Activated T-helper 1 cell treated with anti-CD3 and anti-CD28 coated beads, Interleukin-12 subunit alpha, Interleukin-12 subunit beta, Interleukin-2, Interleukin-4 antibody, amounts not matched to agents 30 ng/mL and 10 ng/mL and 1 ng/mL, durations not matched to agents 14 hours and 24 hours and 36 hours (primary cell): ENCODE measurements at regions not wholly inside any gene's neighbourhood (a gene's known extent, or its start where the extent isn't known, plus 50 kb on each side); places are given as distances from the start of the nearest gene placed in this dataset.

Source experiments
- DNase-seq: peaks from one replicate; pipeline ENCODE4 v3.0.0; 2021; ENCODE audit warnings: low spot score
- H3K27ac Mint-ChIP-seq: one replicate; pipeline ENCODE4 v1.8.0; 2021; ENCODE audit warnings: mild to moderate bottlenecking, mixed read lengths
- H3K27me3 Mint-ChIP-seq: one replicate; pipeline ENCODE4 v1.8.0; 2022; ENCODE audit warnings: mild to moderate bottlenecking, moderate library complexity, mixed read lengths; ENCODE audit not compliant: insufficient read depth
- H3K36me3 Mint-ChIP-seq: one replicate; pipeline ENCODE4 v1.8.0; 2021; ENCODE audit warnings: low read depth, mixed read lengths
- H3K4me1 Mint-ChIP-seq: one replicate; pipeline ENCODE4 v1.8.0; 2021; ENCODE audit warnings: low read depth, mixed read lengths
- H3K4me3 Mint-ChIP-seq: one replicate; pipeline ENCODE4 v1.8.0; 2021; ENCODE audit warnings: mild to moderate bottlenecking, moderate library complexity, mixed read lengths
- H3K9me3 Mint-ChIP-seq: one replicate; pipeline ENCODE4 v1.8.0; 2021; ENCODE audit warnings: mixed read lengths
- intact Hi-C: fragments of 100-400 bp; cut with micrococcal nuclease; formaldehyde crosslinking; loops from one replicate; pipeline ENCODE4 v1.15.1; 2024

GRCh38 chr9:23941051-23941450, 115.0 kb upstream of the ELAVL2 start:
- DNase-seq: no peak
- Mint-ChIP-seq H3K27me3 (no peaks in the 10 kb centered on the region), H3K27ac (no peak overlapping the region), H3K4me1 (no peaks in the 10 kb centered on the region), H3K36me3 (no peaks in the 10 kb centered on the region), H3K4me3 (no peak overlapping the region), H3K9me3 (peaks cover 7% of the 10 kb centered on the region)
- intact Hi-C loops: no loop called here

GRCh38 chr9:23938908-23939307, 112.9 kb upstream of the ELAVL2 start:
- no peaks in the 10 kb centered on the region for H3K4me1 Mint-ChIP-seq
- intact Hi-C loops: no loop called here
- H3K27ac Mint-ChIP-seq: no peak overlapping the region
- H3K27me3 Mint-ChIP-seq: no peaks in the 10 kb centered on the region
- H3K9me3 Mint-ChIP-seq: peaks cover 4% of the 10 kb centered on the region
- DNase-seq: no peak
- H3K4me3 Mint-ChIP-seq: no peak overlapping the region
- no peaks in the 10 kb centered on the region for H3K36me3 Mint-ChIP-seq

- Mint-ChIP-seq H3K27ac (no peak overlapping the region), H3K27me3 (no peaks in the 10 kb centered on the region), H3K4me3 (no peak overlapping the region), H3K9me3 (no peaks in the 10 kb centered on the region), H3K36me3 (no peaks in the 10 kb centered on the region), H3K4me1 (no peaks in the 10 kb centered on the region)
- no peak for DNase-seq
- intact Hi-C loops: no loop called here
Observed at GRCh38 chr9:23934291-23934906, 108.4 kb upstream of the ELAVL2 start.

GRCh38 chr9:23933348-23933747, 107.3 kb upstream of the ELAVL2 start:
- no peak for DNase-seq
- no peak overlapping the region for H3K4me3 Mint-ChIP-seq
- intact Hi-C loops: no loop called here
- H3K27me3 Mint-ChIP-seq: no peaks in the 10 kb centered on the region
- peaks cover under 1% of the 10 kb centered on the region for H3K9me3 Mint-ChIP-seq
- no peaks in the 10 kb centered on the region for H3K36me3 Mint-ChIP-seq
- H3K27ac Mint-ChIP-seq: no peak overlapping the region
- H3K4me1 Mint-ChIP-seq: no peaks in the 10 kb centered on the region

DNA sequence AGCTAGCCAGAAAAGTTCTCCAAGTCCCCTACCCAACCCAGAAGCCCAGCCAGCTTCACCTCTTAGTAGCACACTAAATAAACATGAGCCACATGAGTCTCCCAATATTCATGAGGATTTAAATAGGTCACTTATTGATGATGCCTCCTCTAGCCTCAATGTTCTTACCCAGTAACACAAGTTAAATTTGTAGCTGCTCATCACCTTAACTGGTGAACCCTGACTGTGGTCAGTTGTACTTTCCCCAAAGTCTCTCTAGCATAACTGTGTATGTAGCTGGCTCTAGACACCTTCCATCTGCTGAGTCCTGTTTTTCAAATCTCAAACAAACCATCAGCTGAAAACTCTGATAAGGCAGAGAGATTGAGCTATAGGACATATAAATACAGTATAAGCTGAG, 100.3 kb upstream of the ELAVL2 start:
- Mint-ChIP-seq H3K36me3 (no peaks in the 10 kb centered on the region), H3K4me3 (no peak overlapping the region), H3K27me3 (no peaks in the 10 kb centered on the region)

DNA sequence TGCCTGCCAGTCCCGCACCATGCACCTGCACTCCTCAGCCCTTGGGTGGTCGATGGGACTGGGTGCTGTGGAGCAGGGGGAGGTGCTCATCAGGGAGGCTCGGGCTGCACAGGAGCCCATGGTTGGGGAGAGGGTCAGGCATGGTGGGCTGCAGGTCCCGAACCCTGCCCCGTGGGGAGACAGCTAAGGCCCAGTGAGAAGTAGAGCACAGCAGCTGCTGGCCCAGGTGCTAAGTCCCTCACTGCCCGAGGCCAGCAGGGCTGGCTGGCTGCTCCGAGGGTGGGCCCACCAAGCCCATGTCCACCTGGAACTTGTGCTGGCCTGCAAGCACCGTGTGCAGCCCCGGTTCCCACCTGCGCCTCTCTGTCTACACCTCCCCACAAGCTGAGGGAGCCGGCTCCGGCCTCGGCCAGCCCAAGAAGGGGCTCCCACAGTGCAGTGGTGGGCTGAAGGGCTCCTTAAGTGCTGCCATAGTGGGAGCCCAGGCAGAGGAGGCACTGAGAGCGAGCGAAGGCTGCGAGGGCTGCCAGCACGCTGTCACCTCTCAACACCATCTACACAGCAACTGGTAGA, 88.5 kb upstream of the ELAVL2 start:
- no peaks in the 10 kb centered on the region for H3K36me3 Mint-ChIP-seq
- no peak overlapping the region for H3K27ac Mint-ChIP-seq
- peaks cover 44% of the 10 kb centered on the region for H3K9me3 Mint-ChIP-seq
- no peak overlapping the region for H3K4me3 Mint-ChIP-seq
- H3K4me1 Mint-ChIP-seq: no peaks in the 10 kb centered on the region
- intact Hi-C loops: no loop called here
- no peak for DNase-seq
- H3K27me3 Mint-ChIP-seq: no peaks in the 10 kb centered on the region

More for the DNA sequence above, 100.3 kb upstream of the ELAVL2 start:
- DNase-seq: no peak
- H3K9me3 Mint-ChIP-seq: peaks cover 14% of the 10 kb centered on the region
- intact Hi-C loops: no loop called here
- H3K4me1 Mint-ChIP-seq: no peaks in the 10 kb centered on the region
- H3K27ac Mint-ChIP-seq: no peak overlapping the region

DNA sequence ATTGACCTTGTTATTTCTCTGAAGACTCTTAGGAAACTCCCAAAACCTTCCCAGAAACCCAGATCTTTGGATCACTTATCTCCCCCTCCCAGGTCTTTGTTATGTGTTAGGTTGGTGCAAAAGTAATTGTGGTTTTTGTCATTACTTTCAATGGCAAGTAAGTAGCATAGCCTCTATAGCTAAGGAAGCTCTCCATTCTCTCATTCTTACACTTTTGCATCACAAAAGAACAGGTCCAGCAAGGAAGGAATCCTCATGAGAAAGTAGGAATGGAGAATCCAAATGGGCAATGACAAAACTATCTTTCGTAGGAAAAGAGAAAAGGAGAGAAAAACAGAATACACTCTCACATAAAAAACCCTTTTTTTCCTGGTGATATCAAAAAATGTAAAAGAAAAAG, 81.3 kb upstream of the ELAVL2 start:
- Mint-ChIP-seq H3K27ac (no peak overlapping the region), H3K4me3 (no peak overlapping the region), H3K9me3 (peaks cover 6% of the 10 kb centered on the region), H3K36me3 (no peaks in the 10 kb centered on the region), H3K4me1 (no peaks in the 10 kb centered on the region), H3K27me3 (no peaks in the 10 kb centered on the region)
- intact Hi-C loops: loop anchor here (10.0 kb wide), 1 partner anchor 57 kb away; no protein-coding TSS in a partner anchor
- no peak for DNase-seq

DNA sequence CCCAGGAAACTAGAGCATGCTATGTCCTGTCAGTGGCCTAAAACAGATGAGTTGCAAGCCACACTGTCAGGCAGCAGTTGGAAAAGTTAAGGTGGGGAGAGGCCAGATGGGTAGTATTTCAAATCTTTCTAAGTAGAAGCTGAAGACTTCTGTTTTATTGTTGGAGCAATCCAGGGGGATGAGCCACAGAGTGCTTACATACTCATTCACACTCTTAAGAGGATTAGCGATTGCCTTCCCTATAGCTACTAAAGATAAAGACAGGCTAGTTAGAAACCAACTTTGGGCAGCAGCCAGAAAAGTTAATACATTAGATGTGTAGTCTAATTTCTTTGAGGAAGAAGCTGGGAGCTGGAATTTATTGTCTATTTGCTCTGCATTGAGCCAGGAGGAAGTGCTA, 61.7 kb upstream of the ELAVL2 start:
- Mint-ChIP-seq H3K9me3 (peaks cover 26% of the 10 kb centered on the region), H3K27me3 (no peaks in the 10 kb centered on the region), H3K27ac (no peak overlapping the region), H3K36me3 (no peaks in the 10 kb centered on the region), H3K4me3 (no peak overlapping the region), H3K4me1 (no peaks in the 10 kb centered on the region)
- DNase-seq: no peak
- intact Hi-C loops: no loop called here
